HepG2 (cell line): ENCODE measurements at regions not wholly inside any gene's neighbourhood (a gene's known extent, or its start where the extent isn't known, plus 50 kb on each side); places are given as distances from the start of the nearest gene placed in this dataset.
A peak's percentile ranks its signal among the peaks of the same experiment; 100 is the strongest.

ENCODE experiments used
- ATF1 ChIP-seq: IDR thresholded peaks from 2 replicates; pipeline ENCODE4 v1.6.1; 2016; ENCODE audit warnings: mild to moderate bottlenecking, control low read depth
- CBFB ChIP-seq: sonication (generic); formaldehyde crosslinking; IDR thresholded peaks from 2 replicates; pipeline ENCODE4 v1.4.0; 2020; ENCODE audit warnings: missing genetic modification reagents
- FOXC1 ChIP-seq: sonication (generic); formaldehyde crosslinking; IDR thresholded peaks from 2 replicates; pipeline ENCODE4 v1.8.0; 2022; ENCODE audit warnings: mild to moderate bottlenecking, missing genetic modification reagents, borderline replicate concordance
- GPN1 ChIP-seq: sonication (generic); formaldehyde crosslinking; IDR thresholded peaks from 2 replicates; pipeline ENCODE4 v1.5.1; 2020; ENCODE audit warnings: missing genetic modification reagents, borderline replicate concordance
- HIVEP1 ChIP-seq: sonication (generic); formaldehyde crosslinking; IDR thresholded peaks from 2 replicates; pipeline ENCODE4 v1.4.0; 2020; ENCODE audit warnings: mild to moderate bottlenecking, missing genetic modification reagents
- HNRNPK ChIP-seq: fragments of 200-400 bp; formaldehyde crosslinking; IDR thresholded peaks from 2 replicates; pipeline ENCODE4 v1.6.1; 2018; ENCODE audit warnings: low read length, low read depth, moderate library complexity, mild to moderate bottlenecking; ENCODE audit not compliant: poor library complexity, severe bottlenecking
- KDM2A ChIP-seq: sonication (generic); formaldehyde crosslinking; IDR thresholded peaks from 2 replicates; pipeline ENCODE4 v1.4.0; 2020; ENCODE audit warnings: low read depth, missing genetic modification reagents, borderline replicate concordance
- KLF6 ChIP-seq: IDR thresholded peaks from 2 replicates; pipeline ENCODE4 v1.8.0; 2016; ENCODE audit warnings: missing biosample characterization, missing genetic modification reagents
- MED13 ChIP-seq: sonication (generic); formaldehyde crosslinking; IDR thresholded peaks from 2 replicates; pipeline ENCODE4 v1.5.0; 2020; ENCODE audit warnings: missing genetic modification reagents
- NKX3-1 ChIP-seq: sonication (generic); formaldehyde crosslinking; IDR thresholded peaks from 2 replicates; pipeline ENCODE4 v1.5.0; 2020; ENCODE audit warnings: missing genetic modification reagents
- PHF5A ChIP-seq: IDR thresholded peaks from one replicate; pipeline ENCODE4 v1.6.1; 2018; ENCODE audit warnings: low read depth, missing genetic modification reagents; ENCODE audit not compliant: unreplicated experiment
- SRSF4 ChIP-seq: fragments of 200-400 bp; formaldehyde crosslinking; IDR thresholded peaks from one replicate; pipeline ENCODE4 v1.6.1; 2018; ENCODE audit warnings: mild to moderate bottlenecking, low read depth, low read length, moderate library complexity; ENCODE audit not compliant: poor library complexity, severe bottlenecking
- SSRP1 ChIP-seq: IDR thresholded peaks from 2 replicates; pipeline ENCODE4 v1.6.1; 2016; ENCODE audit warnings: control low read depth
- ZNF138 ChIP-seq: sonication (generic); formaldehyde crosslinking; IDR thresholded peaks from 2 replicates; pipeline ENCODE4 v1.5.0; 2020; ENCODE audit warnings: mild to moderate bottlenecking, low read depth, missing genetic modification reagents
- ZNF160 ChIP-seq: sonication (generic); formaldehyde crosslinking; IDR thresholded peaks from 2 replicates; pipeline ENCODE4 v1.8.0; 2022; ENCODE audit warnings: mild to moderate bottlenecking, inconsistent platforms, missing genetic modification reagents
- ZNF431 ChIP-seq: sonication (generic); formaldehyde crosslinking; IDR thresholded peaks from 2 replicates; pipeline ENCODE4 v1.9.0; 2022; ENCODE audit warnings: missing genetic modification reagents, low read depth, mild to moderate bottlenecking, borderline replicate concordance
- ZNF557 ChIP-seq: sonication (generic); formaldehyde crosslinking; IDR thresholded peaks from 2 replicates; pipeline ENCODE4 v1.4.0; 2020; ENCODE audit warnings: missing genetic modification reagents
- TF ChIP-seq, protein P1 (sequence below): sonication (generic); formaldehyde crosslinking; IDR thresholded peaks from 2 replicates; pipeline ENCODE4 v1.8.1; 2023; ENCODE audit warnings: mild to moderate bottlenecking, missing genetic modification reagents
- TF ChIP-seq, protein P2 (sequence below): sonication (generic); formaldehyde crosslinking; conservative IDR thresholded peaks from 2 replicates; pipeline ENCODE4 v1.4.0; 2020; ENCODE audit warnings: missing genetic modification reagents
- TF ChIP-seq, protein P3 (sequence below): sonication (generic); formaldehyde crosslinking; IDR thresholded peaks from 2 replicates; pipeline ENCODE4 v1.4.0; 2020; ENCODE audit warnings: missing genetic modification reagents, borderline replicate concordance
- TF ChIP-seq, protein P4 (sequence below): sonication (generic); formaldehyde crosslinking; IDR thresholded peaks from 2 replicates; pipeline ENCODE4 v1.4.0; 2020; ENCODE audit warnings: missing genetic modification reagents

DNA sequence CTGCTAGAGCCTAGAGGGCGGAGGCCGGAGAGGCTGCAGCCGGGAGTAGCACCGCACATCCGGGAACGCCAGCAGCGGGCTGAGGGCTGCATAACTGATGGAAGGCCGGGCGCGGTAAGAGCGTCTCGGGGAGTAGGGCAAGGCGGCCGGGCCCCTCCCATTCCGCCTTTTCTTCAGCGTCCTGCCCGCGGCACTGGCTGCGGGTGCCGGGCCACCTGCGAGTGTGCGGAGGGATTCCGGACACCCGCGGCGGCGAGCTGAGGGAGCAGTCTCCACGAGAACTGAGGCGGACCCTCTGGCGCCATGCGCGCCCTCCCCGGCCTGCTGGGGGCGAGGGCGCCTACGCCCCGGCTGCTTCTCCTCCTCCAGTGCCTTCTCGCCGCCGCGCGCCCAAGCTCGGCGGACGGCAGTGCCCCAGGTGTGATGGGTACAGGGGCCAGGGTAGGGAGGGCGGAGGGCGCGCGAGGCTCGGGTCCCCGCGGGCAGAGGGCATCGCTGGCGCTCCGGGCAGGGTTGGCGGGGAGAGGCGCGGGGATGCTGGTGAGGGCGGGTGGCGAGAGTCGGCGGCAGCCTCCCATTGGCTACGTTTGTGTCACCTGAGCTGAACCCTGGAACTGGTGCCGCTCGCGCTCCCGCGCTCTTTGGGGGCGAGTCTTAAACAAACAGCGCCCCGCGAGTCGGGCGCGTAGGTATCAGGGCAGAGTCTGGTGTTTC is 334.4 kb downstream of the SRGAP2C start (continued):
- TF ChIP-seq, protein P1, sequence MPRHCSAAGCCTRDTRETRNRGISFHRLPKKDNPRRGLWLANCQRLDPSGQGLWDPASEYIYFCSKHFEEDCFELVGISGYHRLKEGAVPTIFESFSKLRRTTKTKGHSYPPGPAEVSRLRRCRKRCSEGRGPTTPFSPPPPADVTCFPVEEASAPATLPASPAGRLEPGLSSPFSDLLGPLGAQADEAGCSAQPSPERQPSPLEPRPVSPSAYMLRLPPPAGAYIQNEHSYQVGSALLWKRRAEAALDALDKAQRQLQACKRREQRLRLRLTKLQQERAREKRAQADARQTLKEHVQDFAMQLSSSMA (CRISPR knock-in tag) = peak; percentile 65; the same call in 1 of the 2 replicates
- TF ChIP-seq, protein P2, sequence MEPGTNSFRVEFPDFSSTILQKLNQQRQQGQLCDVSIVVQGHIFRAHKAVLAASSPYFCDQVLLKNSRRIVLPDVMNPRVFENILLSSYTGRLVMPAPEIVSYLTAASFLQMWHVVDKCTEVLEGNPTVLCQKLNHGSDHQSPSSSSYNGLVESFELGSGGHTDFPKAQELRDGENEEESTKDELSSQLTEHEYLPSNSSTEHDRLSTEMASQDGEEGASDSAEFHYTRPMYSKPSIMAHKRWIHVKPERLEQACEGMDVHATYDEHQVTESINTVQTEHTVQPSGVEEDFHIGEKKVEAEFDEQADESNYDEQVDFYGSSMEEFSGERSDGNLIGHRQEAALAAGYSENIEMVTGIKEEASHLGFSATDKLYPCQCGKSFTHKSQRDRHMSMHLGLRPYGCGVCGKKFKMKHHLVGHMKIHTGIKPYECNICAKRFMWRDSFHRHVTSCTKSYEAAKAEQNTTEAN (CRISPR knock-in tag) = 0 out of 2 replicates have a peak, but pooled peaks have one; percentile 2
- TF ChIP-seq GPN1 (CRISPR knock-in tag) = no peak; the same call in 1 of the 2 replicates
- TF ChIP-seq SSRP1 (CRISPR knock-in tag) = no peak
- TF ChIP-seq SRSF4 = no peak
- TF ChIP-seq PHF5A (CRISPR knock-in tag) = no peak
- peak; percentile 77; the same call in 1 of the 2 replicates for TF ChIP-seq ZNF160 (CRISPR knock-in tag)
- TF ChIP-seq, protein P3, sequence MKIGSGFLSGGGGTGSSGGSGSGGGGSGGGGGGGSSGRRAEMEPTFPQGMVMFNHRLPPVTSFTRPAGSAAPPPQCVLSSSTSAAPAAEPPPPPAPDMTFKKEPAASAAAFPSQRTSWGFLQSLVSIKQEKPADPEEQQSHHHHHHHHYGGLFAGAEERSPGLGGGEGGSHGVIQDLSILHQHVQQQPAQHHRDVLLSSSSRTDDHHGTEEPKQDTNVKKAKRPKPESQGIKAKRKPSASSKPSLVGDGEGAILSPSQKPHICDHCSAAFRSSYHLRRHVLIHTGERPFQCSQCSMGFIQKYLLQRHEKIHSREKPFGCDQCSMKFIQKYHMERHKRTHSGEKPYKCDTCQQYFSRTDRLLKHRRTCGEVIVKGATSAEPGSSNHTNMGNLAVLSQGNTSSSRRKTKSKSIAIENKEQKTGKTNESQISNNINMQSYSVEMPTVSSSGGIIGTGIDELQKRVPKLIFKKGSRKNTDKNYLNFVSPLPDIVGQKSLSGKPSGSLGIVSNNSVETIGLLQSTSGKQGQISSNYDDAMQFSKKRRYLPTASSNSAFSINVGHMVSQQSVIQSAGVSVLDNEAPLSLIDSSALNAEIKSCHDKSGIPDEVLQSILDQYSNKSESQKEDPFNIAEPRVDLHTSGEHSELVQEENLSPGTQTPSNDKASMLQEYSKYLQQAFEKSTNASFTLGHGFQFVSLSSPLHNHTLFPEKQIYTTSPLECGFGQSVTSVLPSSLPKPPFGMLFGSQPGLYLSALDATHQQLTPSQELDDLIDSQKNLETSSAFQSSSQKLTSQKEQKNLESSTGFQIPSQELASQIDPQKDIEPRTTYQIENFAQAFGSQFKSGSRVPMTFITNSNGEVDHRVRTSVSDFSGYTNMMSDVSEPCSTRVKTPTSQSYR (CRISPR knock-in tag) = peak; percentile 13; the same call in 1 of the 2 replicates
- TF ChIP-seq NKX3-1 (CRISPR knock-in tag) = peak; percentile 53; the same call in 1 of the 2 replicates
- TF ChIP-seq ATF1 (CRISPR knock-in tag) = no peak
- TF ChIP-seq MED13 (CRISPR knock-in tag) = peak; percentile 47; the same call in 1 of the 2 replicates
- TF ChIP-seq KDM2A = peak; percentile 87
- TF ChIP-seq, protein P4, sequence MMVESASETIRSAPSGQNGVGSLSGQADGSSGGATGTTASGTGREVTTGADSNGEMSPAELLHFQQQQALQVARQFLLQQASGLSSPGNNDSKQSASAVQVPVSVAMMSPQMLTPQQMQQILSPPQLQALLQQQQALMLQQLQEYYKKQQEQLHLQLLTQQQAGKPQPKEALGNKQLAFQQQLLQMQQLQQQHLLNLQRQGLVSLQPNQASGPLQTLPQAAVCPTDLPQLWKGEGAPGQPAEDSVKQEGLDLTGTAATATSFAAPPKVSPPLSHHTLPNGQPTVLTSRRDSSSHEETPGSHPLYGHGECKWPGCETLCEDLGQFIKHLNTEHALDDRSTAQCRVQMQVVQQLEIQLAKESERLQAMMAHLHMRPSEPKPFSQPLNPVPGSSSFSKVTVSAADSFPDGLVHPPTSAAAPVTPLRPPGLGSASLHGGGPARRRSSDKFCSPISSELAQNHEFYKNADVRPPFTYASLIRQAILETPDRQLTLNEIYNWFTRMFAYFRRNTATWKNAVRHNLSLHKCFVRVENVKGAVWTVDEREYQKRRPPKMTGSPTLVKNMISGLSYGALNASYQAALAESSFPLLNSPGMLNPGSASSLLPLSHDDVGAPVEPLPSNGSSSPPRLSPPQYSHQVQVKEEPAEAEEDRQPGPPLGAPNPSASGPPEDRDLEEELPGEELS (CRISPR knock-in tag) = peak; percentile 9; the same call in 1 of the 2 replicates
- TF ChIP-seq KLF6 (CRISPR knock-in tag) = peak; percentile 67; the same call in 1 of the 2 replicates
- 0 out of 2 replicates have a peak, but pooled peaks have one; percentile 33 for TF ChIP-seq ZNF431 (CRISPR knock-in tag)
- TF ChIP-seq HIVEP1 = peak; percentile 79; the same call in 1 of the 2 replicates
- peak; percentile 86; the same call in 1 of the 2 replicates for TF ChIP-seq FOXC1 (CRISPR knock-in tag)
- no peak for TF ChIP-seq CBFB (CRISPR knock-in tag)
- TF ChIP-seq ZNF138 (CRISPR knock-in tag) = 0 out of 2 replicates have a peak, but pooled peaks have one; percentile 58
- 0 out of 2 replicates have a peak, but pooled peaks have one; percentile 50 for TF ChIP-seq ZNF557 (CRISPR knock-in tag)
- TF ChIP-seq HNRNPK = peak; percentile 84
